ENCODE measurements at regions not wholly inside any gene's neighbourhood (a gene's known extent, or its start where the extent isn't known, plus 50 kb on each side); places are given as distances from the start of the nearest gene placed in this dataset.
"Not testable (repeated sequence)": the region's sequence is repeated elsewhere in the genome, so short reads cannot be mapped to it uniquely, and the experiment has no call there.

DNA sequence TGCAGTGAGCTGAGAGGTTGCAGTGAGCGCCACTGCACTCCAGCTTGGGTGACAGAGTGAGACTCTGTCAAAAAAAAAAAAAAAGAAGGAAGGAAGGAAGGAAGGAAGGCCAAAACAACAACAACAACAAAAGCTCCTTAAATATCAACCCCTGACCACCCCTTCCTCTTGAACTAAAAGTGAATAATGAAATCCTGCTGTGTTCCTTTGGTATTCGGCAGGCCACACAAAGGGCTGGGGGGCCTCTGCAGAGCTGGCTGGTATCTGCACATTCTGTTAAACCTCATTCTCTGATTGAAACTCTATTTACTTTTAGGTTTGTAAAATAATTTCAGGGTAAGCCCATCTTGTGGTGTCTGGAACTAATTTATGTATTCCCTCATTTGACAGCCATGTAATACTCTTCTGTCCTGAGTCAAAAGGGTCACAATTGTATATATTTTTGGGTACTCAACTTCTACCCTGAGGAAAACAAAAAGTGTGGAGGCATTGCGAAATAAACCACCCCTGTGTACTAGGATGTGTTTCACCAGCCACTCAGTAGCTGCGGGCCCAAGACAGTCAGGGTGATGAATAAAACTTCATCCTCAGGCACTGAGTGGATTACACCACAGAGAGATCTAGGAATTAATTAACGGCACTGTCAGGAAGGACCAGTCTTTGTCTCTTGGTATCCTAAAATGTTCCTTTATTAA, 446.4 kb upstream of the PFKP start:
- no peak for DNase-seq

DNA sequence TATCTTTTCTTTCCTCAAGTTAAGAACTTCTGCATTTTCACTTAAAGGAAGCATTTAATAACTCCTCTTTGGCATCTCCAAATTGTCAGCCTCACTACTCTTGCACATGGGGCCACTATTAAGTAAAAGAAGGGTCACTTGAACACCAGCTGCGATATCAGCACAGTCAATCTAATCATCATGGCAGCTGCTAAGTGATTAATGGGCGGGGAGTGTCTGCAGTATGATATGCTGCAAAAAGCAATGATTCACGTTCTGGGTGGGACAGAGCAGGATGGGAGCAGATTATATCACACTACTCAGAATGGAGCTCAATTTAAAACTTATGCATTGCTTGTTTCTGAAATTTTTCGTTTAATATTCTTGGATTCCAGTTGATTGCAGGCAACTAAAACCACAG, 447.4 kb upstream of the PFKP start:
- no peak for DNase-seq

DNA sequence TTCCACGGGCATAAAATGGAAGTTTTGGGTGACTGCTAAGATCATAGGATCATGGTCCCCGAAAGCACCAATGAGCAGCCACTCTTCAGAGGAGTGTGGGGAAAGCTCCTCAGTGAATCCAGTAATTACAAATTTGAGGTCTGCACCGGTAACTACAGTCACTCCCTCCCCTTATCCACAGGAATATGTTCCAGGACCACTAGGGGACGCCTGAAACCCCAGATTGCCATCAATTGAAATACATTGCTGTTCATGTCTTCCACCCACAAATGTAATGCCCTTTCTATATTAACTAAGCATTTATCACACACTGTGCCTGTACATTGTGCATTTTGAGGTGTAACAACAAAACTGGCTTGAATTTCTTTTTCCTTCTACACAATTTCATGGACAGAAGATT, 447.9 kb upstream of the PFKP start:
- no peak for DNase-seq

DNA sequence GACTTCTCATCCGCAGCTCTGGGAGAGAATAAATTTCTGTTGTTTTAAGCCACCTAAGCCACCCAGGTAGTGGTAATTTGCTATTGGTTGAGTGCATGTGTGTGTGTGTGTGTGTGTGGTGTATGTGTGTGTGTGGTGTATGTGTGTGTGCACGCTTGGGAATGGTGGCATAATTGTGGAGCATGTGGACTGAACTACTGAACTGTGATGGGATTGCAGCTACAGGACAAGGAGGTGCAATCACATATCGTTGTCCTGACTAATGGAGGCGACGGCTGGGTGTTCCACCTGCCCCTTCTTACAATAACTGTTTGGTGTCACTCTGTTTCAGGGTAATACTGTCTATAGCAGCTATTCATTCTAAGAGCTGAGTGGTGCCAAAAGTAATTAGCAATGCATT, 448.7 kb upstream of the PFKP start:
- DNase-seq: no peak

DNA sequence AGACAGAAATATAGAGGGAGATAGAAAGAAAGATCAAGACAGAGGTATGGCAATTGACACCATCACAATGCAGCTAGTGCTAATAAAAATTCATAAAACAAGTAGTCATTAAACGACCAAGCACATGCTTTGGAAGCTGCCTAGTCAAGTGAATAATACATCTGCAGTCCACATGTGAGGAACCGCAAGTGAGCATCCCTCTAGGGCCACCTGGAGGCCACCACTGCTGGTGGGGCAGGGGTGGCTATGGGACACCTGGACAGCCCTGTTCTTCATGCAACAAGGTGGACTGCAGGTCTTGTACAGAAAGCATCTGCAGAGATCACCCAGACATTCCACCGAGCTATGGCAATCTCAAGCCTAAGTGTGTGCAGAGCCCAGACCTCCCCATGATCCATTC, 451.1 kb upstream of the PFKP start:
- no peak for DNase-seq

DNA sequence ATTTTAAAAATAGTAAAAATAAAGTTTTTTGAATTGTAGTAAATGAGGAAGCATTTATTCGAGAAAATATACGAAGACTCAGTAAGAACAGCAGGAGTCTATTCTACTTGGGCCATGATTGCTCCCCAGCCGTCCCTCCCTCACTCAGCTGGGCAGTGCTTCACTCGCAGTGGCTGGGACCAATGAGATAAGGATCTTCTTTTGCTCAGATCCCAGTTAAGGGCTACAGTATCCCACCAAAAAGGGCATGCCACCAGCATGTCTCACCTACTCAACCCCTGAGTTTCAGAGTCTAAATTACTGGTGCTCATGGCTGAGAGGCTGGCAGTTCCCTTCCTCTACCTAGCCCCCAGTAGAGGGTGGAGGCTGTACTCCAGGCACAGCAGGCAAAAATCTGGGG, 455.7 kb upstream of the PFKP start:
- no peak for DNase-seq

DNA sequence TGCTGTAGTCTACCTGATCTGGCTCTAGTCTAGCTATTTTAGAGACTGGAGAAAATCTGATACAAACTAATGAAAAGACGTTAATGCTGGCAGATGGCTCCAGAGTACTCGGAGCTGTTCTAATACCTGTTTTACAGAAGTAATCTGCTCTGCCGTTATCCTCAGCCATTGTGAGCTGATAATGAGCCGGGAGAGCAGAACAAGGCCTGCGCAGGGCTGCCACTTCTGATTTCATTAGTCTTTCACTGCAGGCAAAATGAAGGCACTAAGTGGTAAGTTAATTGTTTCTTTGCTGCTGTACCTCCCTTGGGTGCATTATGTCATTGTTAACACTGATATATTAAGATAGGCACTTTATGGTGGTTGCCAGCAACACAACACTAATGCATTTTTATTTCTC, 456.4 kb upstream of the PFKP start:
- no peak for DNase-seq

DNA sequence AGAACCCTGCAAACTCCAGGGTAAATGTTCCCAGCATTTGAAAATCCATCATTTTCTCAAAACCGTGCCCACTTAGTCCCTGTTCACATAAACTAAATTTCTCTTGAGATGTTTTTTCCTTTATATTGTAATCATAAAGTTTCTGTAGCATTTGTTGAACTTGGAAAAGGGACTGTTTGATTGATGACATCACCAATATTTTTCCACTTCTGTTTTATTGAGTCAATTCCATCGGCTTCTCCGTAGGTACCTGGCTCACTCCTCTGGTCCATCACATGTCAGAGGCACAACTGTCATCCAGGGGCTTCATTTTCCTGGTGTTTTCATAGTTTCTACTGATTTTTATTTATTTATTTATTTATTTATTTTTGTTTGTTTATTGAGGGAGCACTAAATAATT, 462.5 kb upstream of the PFKP start:
- no peak for DNase-seq

DNA sequence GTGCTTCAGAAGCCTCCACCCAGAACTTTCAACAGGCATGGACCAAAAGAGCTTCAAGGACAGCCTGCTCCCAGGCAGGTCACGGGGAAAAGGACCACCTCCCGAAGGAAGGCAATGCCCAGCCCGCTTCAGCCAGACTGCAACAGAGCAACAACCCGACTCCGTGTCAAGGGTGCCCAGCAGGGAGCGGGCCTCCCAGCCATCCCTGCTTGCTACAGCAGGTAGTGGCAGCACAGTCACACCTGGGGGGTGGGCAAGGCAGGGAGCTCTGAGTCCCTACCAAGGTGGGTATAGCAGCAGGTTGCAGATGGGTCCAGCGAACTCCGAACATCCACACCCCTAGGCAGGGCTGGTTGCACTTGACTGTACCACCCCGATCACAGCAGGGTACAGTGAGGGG, 467.8 kb upstream of the PFKP start:
- DNase-seq: no peak

DNA sequence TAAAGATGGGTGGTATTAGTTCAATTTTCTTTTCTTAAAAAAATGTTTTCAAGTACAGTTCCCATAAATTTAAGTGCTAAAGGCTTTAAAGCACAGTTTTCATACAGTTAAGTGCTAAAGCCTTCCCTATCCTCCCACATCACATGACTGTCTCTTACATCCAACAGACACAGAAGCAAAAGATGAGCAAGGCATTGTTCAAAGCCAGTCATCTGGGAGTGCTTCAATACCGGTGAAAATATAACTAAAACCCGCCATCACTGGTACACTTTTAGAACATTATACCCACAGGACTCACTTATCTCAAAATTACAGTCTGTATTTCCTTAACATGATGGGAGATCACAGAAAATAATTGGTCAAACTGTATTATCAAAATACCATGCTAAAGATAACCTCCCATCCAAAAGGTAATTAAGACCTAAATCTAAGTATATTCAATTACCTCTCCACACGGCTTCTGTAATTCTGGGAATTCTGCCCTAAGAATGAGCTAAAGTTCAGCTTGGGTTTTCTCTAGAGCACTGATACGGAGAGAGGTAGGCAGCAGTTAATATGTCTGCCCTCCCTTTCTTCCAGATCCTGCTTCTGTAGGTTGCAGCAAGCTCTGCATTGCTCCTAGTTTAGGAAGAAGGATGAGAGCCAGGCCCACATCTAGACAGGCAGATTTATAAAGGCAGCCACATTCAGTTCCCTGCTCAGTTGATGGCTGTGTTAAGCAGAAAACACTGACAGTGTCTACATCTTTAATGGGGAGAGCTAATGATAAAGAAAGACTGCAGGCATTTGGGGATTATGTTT, 474.8 kb upstream of the PFKP start:
- no peak for DNase-seq

DNA sequence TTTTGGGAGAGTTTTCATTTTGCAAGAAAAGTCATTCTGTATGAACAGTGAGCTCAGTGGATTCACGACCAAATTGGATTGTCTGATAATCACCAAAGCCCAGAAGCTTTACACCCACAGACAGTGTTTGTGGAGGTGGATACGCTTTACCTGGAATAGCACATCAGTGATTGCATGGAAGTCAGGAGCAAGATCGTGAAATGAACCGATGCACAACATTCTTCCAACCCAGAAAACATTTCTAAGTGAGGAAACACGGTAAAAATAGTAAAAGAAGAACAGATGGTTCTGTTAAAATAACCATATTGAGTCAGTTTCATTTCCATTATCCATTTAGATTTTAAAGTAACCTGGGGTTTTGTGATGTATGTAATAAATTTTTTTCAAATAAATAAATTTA, 478.2 kb upstream of the PFKP start:
- no peak for DNase-seq

DNA sequence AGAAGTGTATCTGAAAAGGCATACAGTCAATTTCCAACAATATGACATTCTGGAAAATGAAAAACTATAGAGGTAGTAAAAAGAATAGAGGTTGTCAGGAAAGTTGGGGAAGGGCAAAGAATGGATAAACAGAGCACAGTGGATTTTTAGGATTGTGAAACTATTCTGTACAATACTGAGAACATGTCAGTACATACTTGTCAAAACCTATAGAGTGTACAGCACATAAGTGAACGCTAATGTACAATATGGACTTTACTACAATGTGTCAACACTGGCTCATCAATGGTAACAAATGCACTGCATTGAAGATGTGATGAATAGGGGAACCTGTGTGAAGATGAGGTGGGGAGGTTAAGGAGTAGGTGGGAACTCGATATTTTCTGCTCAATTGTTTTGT, 483.0 kb upstream of the PFKP start:
- no peak for DNase-seq

DNA sequence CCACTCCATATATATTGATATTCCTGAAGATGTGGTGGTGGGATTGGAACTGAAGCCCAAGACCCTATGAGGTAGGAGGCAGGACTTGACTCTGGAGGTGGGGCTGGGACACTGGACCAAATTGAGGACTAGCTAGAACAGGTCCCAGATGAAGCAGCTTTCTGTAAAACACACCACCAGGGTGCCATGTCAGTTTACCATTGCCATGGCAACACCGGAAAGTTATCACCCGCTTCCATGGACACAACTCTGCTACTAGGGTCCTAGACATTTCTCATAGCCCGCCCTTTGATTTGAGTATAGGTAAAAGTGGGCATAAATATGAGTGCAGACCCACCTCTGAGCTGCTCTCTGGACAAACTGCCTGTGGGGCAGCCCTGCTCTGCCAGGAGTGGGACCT, 490.5 kb upstream of the PFKP start:
- DNase-seq: no peak

DNA sequence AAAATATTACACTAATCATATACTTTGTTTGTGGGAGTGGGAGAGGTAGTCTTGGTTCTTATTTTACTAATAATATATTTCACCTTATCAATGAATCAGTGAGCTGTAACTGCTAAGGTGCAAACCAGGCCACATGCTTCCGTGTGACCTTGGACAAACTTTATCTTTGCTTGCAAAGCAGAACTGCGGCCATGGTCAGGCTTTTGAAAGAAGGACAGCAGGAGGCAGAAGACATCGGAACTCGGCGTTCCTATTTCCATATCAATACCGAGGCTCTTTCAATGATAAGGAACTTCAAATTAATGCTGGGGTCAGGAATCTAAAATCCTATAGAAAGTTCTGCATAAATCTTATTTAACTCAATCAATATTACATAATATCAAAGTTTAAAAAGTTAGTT, 491.9 kb upstream of the PFKP start:
- no peak for DNase-seq

DNA sequence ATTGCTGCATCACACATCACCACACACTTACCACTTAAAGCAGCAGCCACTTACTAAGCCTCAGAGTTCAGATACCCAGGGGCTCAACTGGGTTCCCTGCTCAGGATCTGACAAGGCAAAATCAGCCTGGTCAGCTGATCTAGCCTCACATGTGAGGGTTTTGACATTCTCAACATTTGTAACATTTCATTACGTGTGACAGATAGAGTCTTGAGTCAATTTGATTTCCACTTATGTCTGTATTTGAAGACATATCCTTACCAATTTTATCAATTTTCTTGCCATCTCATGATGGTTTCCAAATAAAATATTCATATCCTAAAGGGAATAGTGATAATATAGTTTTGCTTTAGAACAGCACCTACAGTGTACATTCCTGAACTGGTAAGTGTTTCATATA, 494.7 kb upstream of the PFKP start:
- DNase-seq: no peak

DNA sequence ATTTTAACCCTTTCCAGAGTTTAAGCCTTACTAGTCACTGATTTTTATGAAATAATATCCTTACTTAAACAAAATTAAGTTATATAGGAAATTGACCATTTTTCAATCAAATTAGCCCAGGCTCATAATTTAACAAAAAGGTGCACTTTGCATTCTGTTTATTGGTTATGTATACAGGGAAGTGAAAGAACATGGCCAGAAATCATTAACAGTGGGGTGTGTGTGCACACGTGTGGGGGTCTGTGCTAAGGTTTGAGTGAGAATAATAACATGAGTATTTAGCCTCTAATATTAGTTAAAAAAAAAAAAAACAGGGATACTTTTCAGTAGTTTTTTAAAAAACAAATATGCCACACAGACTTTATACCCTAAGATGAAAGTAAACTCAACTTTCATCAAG, 510.5 kb upstream of the PFKP start:
- no peak for DNase-seq

DNA sequence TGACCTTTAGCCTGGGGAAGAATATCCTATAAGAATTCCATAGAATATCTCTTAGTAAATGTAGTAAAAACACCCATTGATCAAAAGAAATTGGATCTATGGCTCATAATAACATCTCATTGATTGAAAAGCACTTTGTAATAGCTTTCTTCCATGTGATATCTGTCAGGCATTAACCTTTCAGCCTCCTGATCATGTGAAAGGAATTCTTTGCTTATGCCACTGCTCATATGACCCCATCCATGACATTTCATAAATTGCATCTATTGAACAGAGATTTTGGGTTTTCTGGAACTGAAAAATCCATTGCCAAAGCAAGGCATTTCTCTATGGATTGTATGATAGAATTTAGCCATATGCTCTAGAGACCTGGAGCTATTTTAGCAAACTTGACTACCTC, 519.3 kb upstream of the PFKP start:
- no peak for DNase-seq

DNA sequence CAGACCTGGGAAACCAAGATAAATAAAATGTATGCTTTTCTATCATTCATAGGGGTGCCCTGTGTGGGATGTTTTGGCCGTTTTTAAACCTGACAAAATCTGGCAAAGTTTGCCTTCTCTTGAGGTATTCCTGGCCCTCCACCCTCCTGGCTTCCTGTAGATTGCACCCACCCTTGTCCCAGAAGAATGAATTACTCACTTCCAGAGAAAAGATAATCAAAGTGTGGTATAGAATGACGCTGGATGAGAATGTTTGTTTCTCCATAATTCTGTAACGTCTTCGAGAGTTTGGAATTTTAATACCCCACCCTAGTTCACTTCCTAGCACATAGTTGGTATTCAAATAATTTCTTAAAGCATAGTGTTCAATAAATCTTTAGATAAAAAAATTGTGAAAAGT, 519.7 kb upstream of the PFKP start:
- DNase-seq: no peak

DNA sequence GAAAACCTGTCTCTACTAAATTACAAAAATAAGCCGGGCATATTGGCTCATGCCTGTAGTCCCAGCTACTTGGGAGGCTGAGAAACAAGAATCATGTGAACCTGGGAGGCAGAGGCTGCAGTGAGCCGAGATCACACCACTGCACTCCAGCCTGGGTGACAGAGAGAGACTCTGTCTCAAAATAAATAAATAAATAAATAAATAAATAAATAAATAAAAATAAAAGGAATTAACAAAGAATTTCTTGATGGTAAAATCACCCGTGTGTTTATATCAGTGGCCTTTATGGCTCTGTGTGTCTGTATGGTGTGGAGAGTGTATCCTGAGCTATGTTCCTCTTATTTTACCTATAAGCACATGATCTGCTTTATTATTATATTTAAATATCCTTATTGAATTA, 520.5 kb upstream of the PFKP start:
- DNase-seq: not testable (repeated sequence)

DNA sequence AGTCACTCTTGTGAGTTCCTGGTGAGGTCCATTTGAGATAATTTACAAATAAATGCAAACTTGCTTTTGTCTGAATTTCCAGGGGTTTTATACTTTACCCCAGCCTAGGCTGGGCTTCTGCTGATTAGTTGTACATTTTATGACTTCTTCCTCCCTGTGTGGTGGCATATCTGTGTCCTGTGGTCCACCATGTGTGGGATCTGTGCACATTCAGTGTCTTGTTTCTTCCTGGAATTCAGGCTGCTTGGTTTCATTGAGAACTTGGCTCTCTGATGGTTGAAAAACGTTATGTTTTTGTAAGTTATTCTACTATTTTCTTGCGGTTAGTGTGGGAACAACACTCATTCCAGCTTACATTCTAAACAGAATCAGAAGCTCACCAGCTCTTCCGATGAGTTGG, 523.4 kb upstream of the PFKP start:
- DNase-seq: no peak

DNA sequence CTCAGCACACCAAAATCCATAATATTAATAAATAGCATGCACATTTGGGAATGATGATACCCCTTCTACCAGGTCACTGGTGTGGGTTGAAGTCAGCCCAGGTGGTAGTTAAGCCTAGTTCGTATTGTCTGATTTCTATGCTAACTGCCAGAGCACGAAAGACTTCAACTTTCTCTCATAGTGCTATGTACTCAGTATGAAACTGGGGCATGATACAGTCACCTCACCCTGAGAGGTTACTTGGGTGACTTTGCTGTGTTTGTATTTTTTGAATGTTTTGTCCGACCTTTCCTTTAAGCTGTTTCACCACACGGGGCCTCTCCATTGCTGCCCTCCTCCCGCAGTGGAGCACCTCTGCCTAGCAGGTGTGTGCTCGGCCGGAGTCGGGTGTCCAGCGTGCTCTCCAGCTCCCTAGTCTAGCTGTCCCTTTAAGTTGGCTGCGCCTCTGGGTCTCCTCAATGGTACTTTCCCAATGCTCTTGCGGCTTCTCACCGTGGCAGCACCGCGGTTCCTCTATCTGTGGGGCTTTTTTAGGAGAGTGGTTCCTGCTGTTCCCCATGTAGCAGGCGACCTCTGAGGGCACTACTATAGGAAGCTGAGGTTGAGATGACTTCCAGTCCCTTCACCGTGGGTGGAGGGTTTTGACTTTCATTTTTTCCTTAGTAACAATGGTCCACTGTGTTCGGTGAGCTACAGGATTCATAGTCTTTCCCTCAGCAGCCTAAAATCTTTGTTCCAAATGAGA, 524.0 kb upstream of the PFKP start:
- no peak for DNase-seq

DNA sequence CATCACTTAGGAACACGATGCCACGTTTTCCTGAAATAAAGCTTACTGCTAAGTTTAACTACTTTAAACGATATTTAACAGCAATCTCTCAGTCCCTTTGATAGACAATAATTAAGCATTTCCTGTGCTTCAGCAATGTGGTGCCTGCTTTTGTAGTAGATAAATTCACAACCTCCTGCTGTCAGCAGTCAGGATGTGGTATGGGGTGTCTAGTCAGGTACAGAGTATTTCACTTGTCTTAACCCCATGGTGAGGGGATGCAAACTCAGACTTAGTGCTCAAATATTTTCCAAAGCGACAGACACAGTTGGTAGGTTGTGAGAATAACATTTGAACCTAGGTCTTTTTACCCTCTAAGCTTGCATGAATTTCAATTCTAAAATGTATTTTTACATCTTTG, 526.2 kb upstream of the PFKP start:
- DNase-seq: no peak

DNA sequence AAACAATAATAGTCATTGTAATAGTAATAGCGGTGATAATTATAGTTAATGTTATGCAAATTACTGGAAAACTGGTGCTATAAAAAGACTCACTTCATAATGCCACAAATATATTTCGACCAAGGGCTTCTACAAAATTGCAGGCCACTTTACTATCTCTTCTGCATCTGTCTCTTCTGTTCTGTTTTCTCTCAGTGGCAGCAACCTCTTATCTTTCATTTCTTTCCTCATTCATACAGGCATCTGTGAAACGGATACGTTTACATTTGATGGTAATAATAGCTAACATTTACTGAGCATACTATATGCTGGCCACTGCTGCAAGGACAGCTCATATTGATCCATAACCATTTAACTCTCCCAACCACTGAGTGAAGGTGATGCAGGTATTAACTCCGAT, 537.4 kb upstream of the PFKP start:
- no peak for DNase-seq

DNA sequence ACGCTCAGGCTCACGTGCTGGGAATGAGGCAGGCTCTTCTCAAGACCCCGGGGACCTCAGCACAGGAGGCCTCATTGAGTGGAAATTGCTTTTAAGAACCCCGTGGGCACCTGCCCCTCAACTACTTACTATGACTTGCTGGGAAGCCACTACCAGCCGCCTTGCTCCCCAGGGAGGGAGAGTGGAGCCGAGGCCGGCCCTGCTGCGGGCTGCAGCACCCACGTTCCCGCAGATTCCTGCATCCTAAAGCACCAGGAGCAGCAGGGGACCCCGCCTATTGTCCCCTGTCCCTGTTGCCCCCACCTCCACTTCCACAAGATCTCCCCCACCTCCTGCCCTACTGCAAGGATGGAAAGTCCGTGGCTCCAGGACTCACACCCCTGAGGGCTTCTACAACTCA, 541.6 kb upstream of the PFKP start:
- DNase-seq: no peak
